Naive thymus-derived CD8-positive, alpha-beta T cell (primary cell): ENCODE measurements at regions not wholly inside any gene's neighbourhood (a gene's known extent, or its start where the extent isn't known, plus 50 kb on each side); places are given as distances from the start of the nearest gene placed in this dataset.
A peak's percentile ranks its signal among the peaks of the same experiment; 100 is the strongest.
"Not testable (repeated sequence)": the region's sequence is repeated elsewhere in the genome, so short reads cannot be mapped to it uniquely, and the experiment has no call there.

Experiments used
- ATAC-seq, 2 donors: fragments of 150-1000 bp; cut with Tn5 transposase in 1 of 2; sonication (Bioruptor Pico), chemical (Tn5 transposase) in 1 of 2; 1 replicate in 1 of 2; 2 replicates in 1 of 2; pipeline ENCODE4 v1.10.0; 2021; ENCODE audit warnings: mild to moderate bottlenecking in 2 of 2, moderate library complexity in 2 of 2
- POLR2A ChIA-PET: fragments of 350-600 bp; sonication (Branson Sonifier 250); formaldehyde crosslinking; loops from one replicate; lab custom pipeline; 2021; ENCODE audit warnings: antibody characterized with exemption; lab: Charles Lee
- DNase-seq, 10 donors: peaks; one replicate each; pipeline versions ENCODE4 v3.0.0 to v3.0.0-alpha.2; 2020 to 2022
- H3K27ac Mint-ChIP-seq, 10 donors: one replicate each; pipeline ENCODE4 v1.8.0; 2020 to 2022; ENCODE audit warnings: mild to moderate bottlenecking in 10 of 10, mixed read lengths in 10 of 10, moderate library complexity in 4 of 10, inconsistent platforms in 1 of 10
- H3K27me3 Mint-ChIP-seq, 5 donors: one replicate each; pipeline ENCODE4 v1.8.0; 2021 to 2022; ENCODE audit warnings: mixed read lengths in 5 of 5
- H3K36me3 Mint-ChIP-seq, 3 donors: one replicate each; pipeline ENCODE4 v1.8.0; 2020 to 2022; ENCODE audit warnings: mixed read lengths in 3 of 3, mild to moderate bottlenecking in 2 of 3, inconsistent platforms in 1 of 3
- H3K4me1 Mint-ChIP-seq, 4 donors: one replicate each; pipeline ENCODE4 v1.8.0; 2021 to 2022; ENCODE audit warnings: mixed read lengths in 4 of 4
- H3K4me3 Mint-ChIP-seq, 10 donors: one replicate each; pipeline ENCODE4 v1.8.0; 2020 to 2022; ENCODE audit warnings: mild to moderate bottlenecking in 10 of 10, mixed read lengths in 10 of 10, moderate library complexity in 6 of 10, inconsistent platforms in 1 of 10
- H3K9me3 Mint-ChIP-seq, 9 donors: one replicate each; pipeline ENCODE4 v1.8.0; 2020 to 2022; ENCODE audit warnings: mixed read lengths in 9 of 9, mild to moderate bottlenecking in 3 of 9, inconsistent platforms in 1 of 9, moderate library complexity in 1 of 9

DNA sequence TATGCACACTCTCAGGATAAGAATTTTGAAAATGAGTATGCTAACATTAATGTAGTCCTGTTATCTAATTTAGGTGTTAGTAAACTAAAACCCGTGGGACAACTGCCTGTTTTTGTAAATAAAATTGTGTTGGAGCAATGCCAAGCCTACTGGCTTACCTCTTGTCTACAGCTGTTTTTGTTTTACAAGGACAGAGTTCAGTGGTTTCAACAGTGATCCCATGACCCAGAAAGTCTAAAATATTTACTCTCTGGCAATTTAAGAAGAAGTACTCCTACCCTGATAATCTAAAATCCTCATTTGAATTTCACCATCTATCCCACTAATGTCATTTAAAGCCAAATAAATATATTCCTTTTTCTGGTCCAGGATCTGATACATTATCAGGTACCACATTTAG lies 132.9 kb downstream of the SPIN4 start:
- POLR2A ChIA-PET, H3K4me3 Mint-ChIP-seq: not testable (repeated sequence)

DNA sequence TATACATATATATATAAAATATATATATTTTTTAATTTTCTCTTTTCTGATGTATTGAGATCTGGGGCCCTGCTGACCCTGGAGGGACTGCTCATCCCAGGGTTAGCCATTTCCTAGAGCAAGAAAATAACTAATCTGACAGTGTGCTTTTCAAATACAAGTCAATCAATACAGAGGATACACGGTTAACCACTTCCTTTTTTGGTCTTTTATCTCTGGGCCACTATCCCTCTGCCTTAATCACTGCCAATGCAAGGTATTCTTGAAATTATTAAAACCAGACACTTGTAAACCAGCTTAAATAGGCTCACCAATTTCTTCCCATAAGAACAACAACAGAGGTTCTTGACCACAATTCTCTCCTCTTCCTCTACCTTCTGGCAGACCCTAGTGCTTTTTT lies 133.6 kb downstream of the SPIN4 start:
- POLR2A ChIA-PET, H3K4me3 Mint-ChIP-seq, H3K9me3 Mint-ChIP-seq, DNase-seq, H3K36me3 Mint-ChIP-seq, H3K27me3 Mint-ChIP-seq, H3K4me1 Mint-ChIP-seq, H3K27ac Mint-ChIP-seq, ATAC-seq: not testable (repeated sequence)

More for the DNA sequence above, 132.9 kb downstream of the SPIN4 start:
- not testable (repeated sequence) for DNase-seq, H3K4me1 Mint-ChIP-seq, H3K36me3 Mint-ChIP-seq, H3K9me3 Mint-ChIP-seq, H3K27ac Mint-ChIP-seq, H3K27me3 Mint-ChIP-seq, ATAC-seq

DNA sequence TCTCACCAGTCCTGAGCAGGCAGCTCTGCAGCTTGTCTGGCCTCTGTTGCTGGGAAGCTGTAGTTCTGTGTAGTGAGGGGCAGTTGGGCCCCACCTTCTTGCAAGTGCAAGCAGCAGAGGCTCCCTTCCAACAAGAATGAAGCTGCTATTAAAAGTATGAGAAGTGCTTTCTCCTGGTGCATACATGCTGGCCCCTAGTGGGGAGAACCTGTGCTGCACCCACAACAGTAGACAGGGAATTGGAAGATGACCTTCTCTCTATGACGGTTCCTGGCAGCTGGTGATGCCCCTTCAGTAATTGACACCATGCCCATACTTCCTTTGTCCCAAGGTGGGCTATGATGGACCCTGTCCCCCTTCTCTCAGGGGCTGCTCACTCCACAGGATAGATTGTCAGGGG lies 141.5 kb downstream of the SPIN4 start:
- H3K27ac Mint-ChIP-seq, H3K27me3 Mint-ChIP-seq, POLR2A ChIA-PET: not testable (repeated sequence)

DNA sequence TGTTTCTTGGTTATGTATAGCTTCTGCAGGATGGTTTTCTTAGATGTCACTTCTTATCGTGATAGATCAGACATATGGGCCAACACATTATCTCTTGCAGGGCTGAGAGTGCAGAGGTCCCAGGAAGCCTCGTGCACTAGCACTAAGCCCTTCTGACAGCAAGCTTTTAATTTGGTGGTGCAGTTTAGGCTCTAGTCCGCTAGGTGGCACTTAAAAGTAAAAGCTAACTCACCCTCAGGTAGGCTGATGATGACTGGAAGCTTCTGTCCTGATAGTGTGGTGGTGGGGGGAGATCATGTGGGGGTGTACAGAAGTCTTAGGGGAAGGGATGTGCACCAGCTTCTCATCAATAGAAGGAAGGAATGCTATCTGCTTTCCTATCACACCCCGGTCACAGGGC lies 142.0 kb downstream of the SPIN4 start:
- DNase-seq, ATAC-seq, H3K4me3 Mint-ChIP-seq, H3K27ac Mint-ChIP-seq, H3K9me3 Mint-ChIP-seq, POLR2A ChIA-PET, H3K4me1 Mint-ChIP-seq, H3K36me3 Mint-ChIP-seq, H3K27me3 Mint-ChIP-seq: not testable (repeated sequence)

More for the DNA sequence above, 141.5 kb downstream of the SPIN4 start:
- DNase-seq, H3K36me3 Mint-ChIP-seq, H3K4me3 Mint-ChIP-seq, ATAC-seq, H3K4me1 Mint-ChIP-seq, H3K9me3 Mint-ChIP-seq: not testable (repeated sequence)

DNA sequence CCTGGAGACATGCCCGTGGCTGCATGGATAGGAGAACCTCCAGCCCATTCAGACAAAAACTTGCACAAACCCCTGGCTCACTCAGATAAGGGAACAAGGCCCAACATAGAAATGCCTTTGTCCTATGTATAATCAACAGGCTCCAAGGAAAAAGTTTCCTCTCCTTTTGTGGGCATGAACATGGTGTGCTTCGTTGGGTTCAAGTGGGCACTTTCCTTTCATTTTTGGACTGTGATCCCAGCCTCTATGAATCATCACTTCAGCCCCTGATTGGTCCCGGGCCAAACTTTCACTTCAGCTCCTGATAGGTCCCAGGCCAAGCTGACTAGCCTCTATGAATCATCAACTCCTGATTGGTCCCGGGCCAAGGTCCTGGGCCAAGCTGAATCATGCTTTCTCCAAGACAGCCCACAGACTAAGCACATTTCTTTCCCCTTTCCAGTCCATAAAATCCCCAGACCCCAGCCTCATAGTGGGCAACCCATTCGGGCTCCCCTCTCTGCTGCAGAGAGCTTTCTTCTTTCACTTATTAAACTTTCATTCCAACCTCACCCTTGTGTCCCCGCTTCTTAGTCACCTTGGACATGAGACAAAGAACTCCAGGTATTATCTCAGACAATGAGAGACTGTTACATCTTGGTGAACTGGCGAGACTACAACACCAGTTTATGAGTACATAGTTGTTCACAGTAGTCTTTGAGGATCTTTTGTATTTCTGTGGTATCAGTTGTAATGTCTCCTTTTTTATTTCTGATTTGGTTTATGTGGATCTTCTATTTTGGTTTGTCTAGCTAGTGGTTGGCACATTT lies 146.7 kb downstream of the SPIN4 start:
- POLR2A ChIA-PET, DNase-seq, H3K27ac Mint-ChIP-seq, H3K9me3 Mint-ChIP-seq, H3K4me1 Mint-ChIP-seq, H3K4me3 Mint-ChIP-seq, ATAC-seq, H3K36me3 Mint-ChIP-seq, H3K27me3 Mint-ChIP-seq: not testable (repeated sequence)

DNA sequence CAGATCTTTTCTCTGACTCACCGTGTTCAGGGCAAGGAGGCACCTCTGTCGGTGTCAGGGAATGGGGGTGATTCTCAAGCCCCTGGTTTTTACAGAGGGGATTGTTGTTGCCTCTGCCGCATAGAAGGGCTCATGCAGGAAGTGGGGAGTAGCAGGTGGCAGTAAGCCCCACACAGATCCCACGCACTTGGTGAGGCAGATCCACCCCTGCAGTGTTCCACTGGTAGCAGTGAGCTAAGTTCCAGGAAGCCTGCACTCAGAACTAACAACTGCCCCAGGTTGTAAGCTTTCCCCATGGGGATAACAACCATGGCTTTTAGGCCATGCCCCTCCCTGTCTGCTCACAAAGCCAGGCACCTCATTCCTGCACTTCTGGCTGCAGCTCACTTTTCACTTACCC lies 149.1 kb downstream of the SPIN4 start:
- H3K27ac Mint-ChIP-seq, ATAC-seq, H3K27me3 Mint-ChIP-seq: not testable (repeated sequence)

DNA sequence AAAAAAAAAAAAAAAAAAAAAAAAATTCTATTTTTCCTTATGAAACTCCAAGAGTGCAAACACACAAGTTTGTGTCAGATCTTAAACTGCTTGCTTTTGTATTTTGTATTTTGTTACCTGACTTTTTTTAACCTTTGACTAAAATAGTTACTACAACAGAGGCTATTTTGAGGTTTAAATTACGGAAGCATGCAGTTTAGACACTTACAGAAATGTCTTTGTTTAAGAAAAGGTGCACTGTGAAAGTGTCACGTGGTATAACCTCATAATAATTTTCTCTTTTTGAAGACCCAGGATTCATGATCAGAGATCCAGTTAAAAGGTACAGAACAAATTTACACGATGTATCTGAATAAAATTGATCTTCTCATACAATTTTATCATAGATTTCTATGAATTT lies 152.4 kb downstream of the SPIN4 start:
- H3K27me3 Mint-ChIP-seq, H3K4me1 Mint-ChIP-seq, ATAC-seq: not testable (repeated sequence)

More for the DNA sequence above, 149.1 kb downstream of the SPIN4 start:
- H3K36me3 Mint-ChIP-seq, H3K9me3 Mint-ChIP-seq, DNase-seq, H3K4me3 Mint-ChIP-seq, POLR2A ChIA-PET, H3K4me1 Mint-ChIP-seq: not testable (repeated sequence)

DNA sequence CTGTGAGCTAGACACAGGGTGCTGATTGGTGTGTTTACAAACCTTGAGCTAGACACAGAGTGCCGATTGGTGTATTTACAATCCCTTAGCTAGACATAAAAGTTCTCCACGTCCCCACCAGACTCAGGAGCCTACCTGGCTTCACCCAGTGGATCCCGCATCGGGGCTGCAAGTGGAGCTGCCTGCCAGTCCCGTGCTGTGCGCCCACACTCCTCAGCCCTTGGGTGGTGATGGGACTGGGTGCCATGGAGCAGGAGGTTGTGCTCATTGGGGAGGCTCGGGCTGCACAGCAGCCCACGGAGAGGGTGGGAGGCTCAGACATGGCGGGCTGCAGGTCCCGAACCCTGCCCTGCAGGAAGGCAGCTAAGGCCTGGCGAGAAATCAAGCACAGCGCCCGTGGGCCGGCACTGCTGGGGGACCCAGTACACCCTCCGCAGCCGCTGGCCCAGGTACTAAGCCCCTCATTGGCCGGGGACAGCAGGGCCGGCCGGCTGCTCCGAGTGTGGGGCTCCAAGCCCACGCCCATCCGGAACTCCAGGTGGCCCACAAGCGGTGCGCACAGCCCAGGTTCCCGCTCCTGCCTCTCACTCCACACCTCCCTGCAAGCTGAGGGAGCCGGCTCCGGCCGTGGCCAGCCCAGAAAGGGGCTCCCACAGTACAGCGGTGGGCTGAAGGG lies 158.6 kb downstream of the SPIN4 start:
- peaks cover 0 to 13% (median 3%) of the 10 kb centered on the region in 9 donors for H3K9me3 Mint-ChIP-seq
- POLR2A ChIA-PET, H3K4me3 Mint-ChIP-seq, H3K27me3 Mint-ChIP-seq, ATAC-seq, H3K36me3 Mint-ChIP-seq, H3K4me1 Mint-ChIP-seq, H3K27ac Mint-ChIP-seq: not testable (repeated sequence)
- DNase-seq = peak in 1 of 10 donors; percentile 19

More for the DNA sequence above, 152.4 kb downstream of the SPIN4 start:
- DNase-seq, H3K36me3 Mint-ChIP-seq, H3K4me3 Mint-ChIP-seq, H3K27ac Mint-ChIP-seq, POLR2A ChIA-PET, H3K9me3 Mint-ChIP-seq: not testable (repeated sequence)

DNA sequence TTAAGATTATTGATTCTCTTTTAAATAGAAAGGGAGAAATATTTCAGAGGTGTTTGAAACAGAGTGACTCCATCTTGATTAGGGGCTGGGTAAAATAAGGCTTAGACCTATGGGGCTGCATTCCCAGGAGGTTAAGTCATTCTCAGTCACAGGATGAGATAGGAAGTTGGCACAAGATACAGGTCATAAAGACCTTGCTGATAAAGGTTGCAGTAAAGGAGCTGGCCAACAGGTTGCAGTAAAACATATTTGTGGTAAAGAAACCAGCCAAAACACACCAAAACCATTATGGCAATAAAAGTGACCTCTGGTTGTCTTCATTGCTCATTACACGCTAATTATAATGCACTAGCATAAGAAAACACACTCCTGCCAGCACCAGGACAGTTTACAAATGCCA lies 165.0 kb downstream of the SPIN4 start:
- peaks cover 0 to 13% (median 3%) of the 10 kb centered on the region in 9 donors for H3K9me3 Mint-ChIP-seq
- POLR2A ChIA-PET = no interaction called here
- H3K36me3 Mint-ChIP-seq = no peaks in the 10 kb centered on the region
- no peak for ATAC-seq
- H3K4me3 Mint-ChIP-seq = no peak overlapping the region
- no peak for DNase-seq
- no peak overlapping the region for H3K27ac Mint-ChIP-seq
- H3K4me1 Mint-ChIP-seq = no peaks in the 10 kb centered on the region
- H3K27me3 Mint-ChIP-seq = no peaks in the 10 kb centered on the region

DNA sequence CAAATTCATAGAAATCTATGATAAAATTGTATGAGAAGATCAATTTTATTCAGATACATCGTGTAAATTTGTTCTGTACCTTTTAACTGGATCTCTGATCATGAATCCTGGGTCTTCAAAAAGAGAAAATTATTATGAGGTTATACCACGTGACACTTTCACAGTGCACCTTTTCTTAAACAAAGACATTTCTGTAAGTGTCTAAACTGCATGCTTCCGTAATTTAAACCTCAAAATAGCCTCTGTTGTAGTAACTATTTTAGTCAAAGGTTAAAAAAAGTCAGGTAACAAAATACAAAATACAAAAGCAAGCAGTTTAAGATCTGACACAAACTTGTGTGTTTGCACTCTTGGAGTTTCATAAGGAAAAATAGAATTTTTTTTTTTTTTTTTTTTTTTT lies 171.3 kb downstream of the SPIN4 start:
- H3K9me3 Mint-ChIP-seq, H3K4me3 Mint-ChIP-seq, ATAC-seq, H3K36me3 Mint-ChIP-seq, POLR2A ChIA-PET, DNase-seq, H3K27ac Mint-ChIP-seq, H3K4me1 Mint-ChIP-seq, H3K27me3 Mint-ChIP-seq: not testable (repeated sequence)

DNA sequence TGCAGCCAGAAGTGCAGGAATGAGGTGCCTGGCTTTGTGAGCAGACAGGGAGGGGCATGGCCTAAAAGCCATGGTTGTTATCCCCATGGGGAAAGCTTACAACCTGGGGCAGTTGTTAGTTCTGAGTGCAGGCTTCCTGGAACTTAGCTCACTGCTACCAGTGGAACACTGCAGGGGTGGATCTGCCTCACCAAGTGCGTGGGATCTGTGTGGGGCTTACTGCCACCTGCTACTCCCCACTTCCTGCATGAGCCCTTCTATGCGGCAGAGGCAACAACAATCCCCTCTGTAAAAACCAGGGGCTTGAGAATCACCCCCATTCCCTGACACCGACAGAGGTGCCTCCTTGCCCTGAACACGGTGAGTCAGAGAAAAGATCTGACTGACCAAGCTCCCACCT lies 174.6 kb downstream of the SPIN4 start:
- ATAC-seq, POLR2A ChIA-PET, H3K27me3 Mint-ChIP-seq, H3K9me3 Mint-ChIP-seq, H3K4me1 Mint-ChIP-seq, H3K27ac Mint-ChIP-seq, DNase-seq, H3K4me3 Mint-ChIP-seq, H3K36me3 Mint-ChIP-seq: not testable (repeated sequence)

DNA sequence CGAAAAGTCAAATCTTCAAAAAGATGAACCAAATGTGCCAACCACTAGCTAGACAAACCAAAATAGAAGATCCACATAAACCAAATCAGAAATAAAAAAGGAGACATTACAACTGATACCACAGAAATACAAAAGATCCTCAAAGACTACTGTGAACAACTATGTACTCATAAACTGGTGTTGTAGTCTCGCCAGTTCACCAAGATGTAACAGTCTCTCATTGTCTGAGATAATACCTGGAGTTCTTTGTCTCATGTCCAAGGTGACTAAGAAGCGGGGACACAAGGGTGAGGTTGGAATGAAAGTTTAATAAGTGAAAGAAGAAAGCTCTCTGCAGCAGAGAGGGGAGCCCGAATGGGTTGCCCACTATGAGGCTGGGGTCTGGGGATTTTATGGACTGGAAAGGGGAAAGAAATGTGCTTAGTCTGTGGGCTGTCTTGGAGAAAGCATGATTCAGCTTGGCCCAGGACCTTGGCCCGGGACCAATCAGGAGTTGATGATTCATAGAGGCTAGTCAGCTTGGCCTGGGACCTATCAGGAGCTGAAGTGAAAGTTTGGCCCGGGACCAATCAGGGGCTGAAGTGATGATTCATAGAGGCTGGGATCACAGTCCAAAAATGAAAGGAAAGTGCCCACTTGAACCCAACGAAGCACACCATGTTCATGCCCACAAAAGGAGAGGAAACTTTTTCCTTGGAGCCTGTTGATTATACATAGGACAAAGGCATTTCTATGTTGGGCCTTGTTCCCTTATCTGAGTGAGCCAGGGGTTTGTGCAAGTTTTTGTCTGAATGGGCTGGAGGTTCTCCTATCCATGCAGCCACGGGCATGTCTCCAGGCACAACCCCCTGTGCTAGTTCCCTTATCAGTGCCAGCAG lies 177.1 kb downstream of the SPIN4 start:
- H3K27ac Mint-ChIP-seq, DNase-seq, H3K4me1 Mint-ChIP-seq, H3K4me3 Mint-ChIP-seq, H3K36me3 Mint-ChIP-seq, ATAC-seq, H3K27me3 Mint-ChIP-seq, POLR2A ChIA-PET, H3K9me3 Mint-ChIP-seq: not testable (repeated sequence)

DNA sequence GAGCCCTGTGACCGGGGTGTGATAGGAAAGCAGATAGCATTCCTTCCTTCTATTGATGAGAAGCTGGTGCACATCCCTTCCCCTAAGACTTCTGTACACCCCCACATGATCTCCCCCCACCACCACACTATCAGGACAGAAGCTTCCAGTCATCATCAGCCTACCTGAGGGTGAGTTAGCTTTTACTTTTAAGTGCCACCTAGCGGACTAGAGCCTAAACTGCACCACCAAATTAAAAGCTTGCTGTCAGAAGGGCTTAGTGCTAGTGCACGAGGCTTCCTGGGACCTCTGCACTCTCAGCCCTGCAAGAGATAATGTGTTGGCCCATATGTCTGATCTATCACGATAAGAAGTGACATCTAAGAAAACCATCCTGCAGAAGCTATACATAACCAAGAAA lies 181.7 kb downstream of the SPIN4 start:
- H3K4me1 Mint-ChIP-seq, ATAC-seq, H3K4me3 Mint-ChIP-seq, H3K36me3 Mint-ChIP-seq, POLR2A ChIA-PET, H3K27ac Mint-ChIP-seq, H3K27me3 Mint-ChIP-seq, DNase-seq, H3K9me3 Mint-ChIP-seq: not testable (repeated sequence)
